ENCODE measurements at regions not wholly inside any gene's neighbourhood (a gene's known extent, or its start where the extent isn't known, plus 50 kb on each side); places are given as distances from the start of the nearest gene placed in this dataset.

DNA sequence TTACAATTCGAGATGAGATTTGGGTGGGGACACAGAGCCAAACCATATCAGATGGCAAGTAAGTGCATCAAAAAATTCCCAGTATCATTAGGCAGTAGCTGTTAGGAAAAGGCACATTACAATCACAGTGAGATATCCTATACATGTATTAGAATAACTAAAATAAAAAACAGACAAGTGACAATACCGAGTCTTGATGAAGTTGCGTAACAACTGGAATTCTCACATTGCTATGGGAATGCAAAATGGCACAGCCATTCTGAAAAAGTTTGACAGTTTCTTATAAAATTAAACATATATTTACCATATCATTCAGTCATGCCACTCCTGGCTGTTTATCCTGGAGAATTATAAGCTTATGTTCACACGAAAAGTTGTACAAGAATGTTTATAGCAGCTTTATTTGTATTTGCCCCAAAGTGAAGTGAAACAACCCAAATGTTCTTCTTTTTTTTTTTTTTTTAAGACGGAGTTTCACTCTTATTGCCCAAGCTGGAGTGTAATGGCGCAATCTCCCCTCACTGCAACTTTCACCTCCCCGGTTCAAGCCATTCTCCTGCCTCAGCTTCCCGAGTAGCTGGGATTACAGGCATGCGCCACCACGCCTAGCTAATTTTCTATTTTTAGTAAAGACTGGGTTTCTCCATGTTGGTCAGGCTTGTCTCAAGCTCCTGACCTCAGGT, 93.1 kb upstream of the TLE1 start:
- TF ChIP-seq ZFX (IDR thresholded peaks at IDR 0.05), result no peak
- no peak for TF ChIP-seq CTCF (conservative IDR thresholded peaks at IDR 0.05)
- H3K27ac ChIP-seq, result no peak overlapping the region

GRCh38 chr9:81787747-81788632, 98.6 kb upstream of the TLE1 start:
- TF ChIP-seq ZFX (IDR thresholded peaks at IDR 0.05), result no peak
- TF ChIP-seq CTCF (conservative IDR thresholded peaks at IDR 0.05), result no peak
- no peak overlapping the region for H3K27ac ChIP-seq

- no peak overlapping the region for H3K27ac ChIP-seq
- TF ChIP-seq ZFX (IDR thresholded peaks at IDR 0.05) (no peak), CTCF (conservative IDR thresholded peaks at IDR 0.05) (no peak)
Measured at GRCh38 chr9:81789721-81790120, 100.4 kb upstream of the TLE1 start.

GRCh38 chr9:81790166-81790565, 100.8 kb upstream of the TLE1 start:
- no peak overlapping the region for H3K27ac ChIP-seq
- TF ChIP-seq ZFX (IDR thresholded peaks at IDR 0.05) (no peak), CTCF (conservative IDR thresholded peaks at IDR 0.05) (no peak)

DNA sequence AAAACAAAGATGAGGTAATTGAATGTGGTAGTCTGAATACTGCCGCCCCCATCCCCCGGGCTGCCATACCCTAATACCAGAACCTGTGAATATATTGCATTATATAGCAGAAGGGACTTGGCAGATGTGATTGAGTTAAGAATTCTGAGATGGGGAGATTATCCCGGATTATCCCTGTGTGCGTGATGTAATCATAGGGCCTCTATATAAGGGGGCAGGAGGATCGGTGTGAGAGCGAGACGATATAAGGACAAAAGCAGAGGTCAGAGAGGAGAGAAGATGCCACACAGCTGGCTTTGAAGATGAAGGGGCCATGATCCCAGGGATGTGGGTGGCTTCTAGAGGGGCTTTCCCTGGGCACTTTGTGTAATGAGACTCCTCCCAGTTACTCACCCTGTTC, 101.7 kb upstream of the TLE1 start:
- TF ChIP-seq ZFX (IDR thresholded peaks at IDR 0.05), result no peak
- no peak for TF ChIP-seq CTCF (conservative IDR thresholded peaks at IDR 0.05)
- H3K27ac ChIP-seq, result no peak overlapping the region

DNA sequence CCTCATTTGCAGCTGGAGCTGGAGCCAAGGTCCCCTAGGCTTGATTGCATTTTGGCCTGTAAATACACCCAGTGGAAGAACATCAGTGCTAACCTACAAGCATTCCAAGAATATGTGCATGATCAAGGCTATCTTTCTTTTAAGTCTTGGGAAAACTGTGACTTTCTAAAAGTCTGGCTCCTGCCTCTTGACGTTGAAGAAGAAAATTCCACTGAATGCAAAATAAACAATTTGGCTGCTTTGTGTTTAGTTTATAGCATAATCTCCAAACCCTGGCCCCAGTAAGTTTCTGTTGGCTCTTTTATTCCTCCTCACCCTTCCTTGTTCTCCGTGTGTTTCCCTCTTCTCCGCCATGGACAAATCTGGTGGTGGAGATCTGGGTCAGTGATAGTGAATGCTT, 109.3 kb upstream of the TLE1 start:
- TF ChIP-seq ZFX (IDR thresholded peaks at IDR 0.05) (no peak), CTCF (conservative IDR thresholded peaks at IDR 0.05) (no peak)
- H3K27ac ChIP-seq, result no peak overlapping the region

DNA sequence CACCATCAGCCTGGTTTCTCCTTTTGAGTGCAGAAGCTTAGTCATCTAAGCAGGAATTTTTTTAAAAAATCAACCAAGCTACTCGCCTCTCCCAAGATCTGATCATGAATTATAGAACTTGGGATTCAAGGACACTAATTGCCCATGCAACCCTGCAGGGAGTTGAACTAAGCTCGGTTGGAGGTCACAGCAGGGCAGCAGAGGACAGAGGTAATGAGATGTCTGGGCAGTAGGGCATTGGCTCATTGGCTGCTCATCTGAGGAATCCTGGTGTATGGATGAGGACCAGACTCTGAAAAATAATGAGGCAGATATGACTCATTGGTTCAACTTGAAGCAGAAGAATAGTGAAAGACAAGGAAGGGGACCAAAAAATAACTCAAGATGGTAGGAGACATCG, 111.8 kb upstream of the TLE1 start:
- H3K27ac ChIP-seq, result no peak overlapping the region
- TF ChIP-seq CTCF (conservative IDR thresholded peaks at IDR 0.05) (no peak), ZFX (IDR thresholded peaks at IDR 0.05) (no peak)
